ENCODE measurements at regions not wholly inside any gene's neighbourhood (a gene's known extent, or its start where the extent isn't known, plus 50 kb on each side); places are given as distances from the start of the nearest gene placed in this dataset.

GRCh38 chr22:46068181-46068592, 82.1 kb upstream of the PPARA start (continued):
- no peak for TF ChIP-seq TSHZ2 (CRISPR knock-in tag; IDR thresholded peaks at IDR 0.05)
- no peak for TF ChIP-seq BACH2 (CRISPR knock-in tag; IDR thresholded peaks at IDR 0.05; ENCODE audit: borderline replicate concordance)

- TF ChIP-seq ARNTL (CRISPR knock-in tag; IDR thresholded peaks at IDR 0.05; ENCODE audit: borderline replicate concordance, low read depth), result no peak
- TF ChIP-seq ZNF565 (CRISPR knock-in tag; conservative IDR thresholded peaks at IDR 0.05; ENCODE audit: low read depth), result no peak
- TF ChIP-seq ZFP3 (CRISPR knock-in tag; IDR thresholded peaks at IDR 0.05), result 0 out of 2 replicates have a peak, but pooled peaks have one; percentile 23
- peak; percentile 44 for ATAC-seq
Observed at GRCh38 chr22:46068593-46069491, 81.5 kb upstream of the PPARA start.

GRCh38 chr22:46069521-46070214, 80.7 kb upstream of the PPARA start:
- ATAC-seq, result peak; percentile 52
- no peak for TF ChIP-seq PATZ1 (CRISPR knock-in tag; IDR thresholded peaks at IDR 0.05; ENCODE audit: borderline replicate concordance)
- no peak for TF ChIP-seq SNAI2 (CRISPR knock-in tag; IDR thresholded peaks at IDR 0.05)
- no peak for TF ChIP-seq RARB (CRISPR knock-in tag; IDR thresholded peaks at IDR 0.05)
- TF ChIP-seq ZC3H10 (CRISPR knock-in tag; IDR thresholded peaks at IDR 0.05), result no peak
- TF ChIP-seq ESRRG (CRISPR knock-in tag; IDR thresholded peaks at IDR 0.05), result no peak
- no peak for TF ChIP-seq POU6F1 (CRISPR knock-in tag; IDR thresholded peaks at IDR 0.05; ENCODE audit: borderline replicate concordance, low read depth)
- TF ChIP-seq ZFP3 (CRISPR knock-in tag; IDR thresholded peaks at IDR 0.05), result no peak
- no peak for TF ChIP-seq ISL1 (CRISPR knock-in tag; IDR thresholded peaks at IDR 0.05)
- TF ChIP-seq BACH2 (CRISPR knock-in tag; IDR thresholded peaks at IDR 0.05; ENCODE audit: borderline replicate concordance), result no peak
- TF ChIP-seq ARNTL (CRISPR knock-in tag; IDR thresholded peaks at IDR 0.05; ENCODE audit: borderline replicate concordance, low read depth), result 0 out of 2 replicates have a peak, but pooled peaks have one; percentile 25
- no peak for TF ChIP-seq TSHZ2 (CRISPR knock-in tag; IDR thresholded peaks at IDR 0.05)
- TF ChIP-seq CSDC2 (CRISPR knock-in tag; IDR thresholded peaks at IDR 0.05), result no peak
- TF ChIP-seq GLIS3 (CRISPR knock-in tag; IDR thresholded peaks at IDR 0.05), result peak; percentile 8
- no peak for TF ChIP-seq ZFP30 (CRISPR knock-in tag; IDR thresholded peaks at IDR 0.05)
- no peak for TF ChIP-seq TOX (CRISPR knock-in tag; IDR thresholded peaks at IDR 0.05; ENCODE audit: borderline replicate concordance)
- TF ChIP-seq TCF4 (CRISPR knock-in tag; IDR thresholded peaks at IDR 0.05; ENCODE audit: borderline replicate concordance), result no peak
- TF ChIP-seq ZNF8 (CRISPR knock-in tag; IDR thresholded peaks at IDR 0.05), result no peak
- TF ChIP-seq ZNF565 (CRISPR knock-in tag; conservative IDR thresholded peaks at IDR 0.05; ENCODE audit: low read depth), result 0 out of 2 replicates have a peak, but pooled peaks have one; percentile 24
- no peak for TF ChIP-seq CREB5 (CRISPR knock-in tag; IDR thresholded peaks at IDR 0.05; ENCODE audit: low read depth)
- TF ChIP-seq ZNF70 (CRISPR knock-in tag; IDR thresholded peaks at IDR 0.05), result no peak
- no peak for TF ChIP-seq OSR1 (CRISPR knock-in tag; IDR thresholded peaks at IDR 0.05)
- no peak for TF ChIP-seq PPARA (CRISPR knock-in tag; IDR thresholded peaks at IDR 0.05; ENCODE audit: borderline replicate concordance)
- peak; percentile 65; the same call in 1 of the 2 replicates for TF ChIP-seq CSRNP3 (CRISPR knock-in tag; IDR thresholded peaks at IDR 0.05)
